Activated CD4-positive, alpha-beta T cell treated with anti-CD3 and anti-CD28 coated beads, Interleukin-2, amount 10 ng/mL, durations not matched to agents 24 days and 14 days (primary cell): ENCODE measurements at regions not wholly inside any gene's neighbourhood (a gene's known extent, or its start where the extent isn't known, plus 50 kb on each side); places are given as distances from the start of the nearest gene placed in this dataset.

Source experiments
- DNase-seq: peaks from one replicate; pipeline ENCODE4 v3.0.0; 2022
- H3K27ac Mint-ChIP-seq: one replicate; pipeline ENCODE4 v1.8.0; 2022; ENCODE audit warnings: mild to moderate bottlenecking, mixed read lengths
- H3K27me3 Mint-ChIP-seq: one replicate; pipeline ENCODE4 v1.8.0; 2022; ENCODE audit warnings: mixed read lengths
- H3K36me3 Mint-ChIP-seq: one replicate; pipeline ENCODE4 v1.8.0; 2022; ENCODE audit warnings: low read depth, mild to moderate bottlenecking, mixed read lengths
- H3K4me1 Mint-ChIP-seq: one replicate; pipeline ENCODE4 v1.8.0; 2021; ENCODE audit warnings: mixed read lengths
- H3K4me3 Mint-ChIP-seq: one replicate; pipeline ENCODE4 v1.8.0; 2022; ENCODE audit warnings: mild to moderate bottlenecking, moderate library complexity, mixed read lengths
- H3K9me3 Mint-ChIP-seq: one replicate; pipeline ENCODE4 v1.8.0; 2021; ENCODE audit warnings: mixed read lengths
- intact Hi-C: fragments of 100-400 bp; cut with micrococcal nuclease; formaldehyde crosslinking; loops from one replicate; pipeline ENCODE4 v1.15.1; 2023

GRCh38 chr4:130632731-130633604 lies 1537.0 kb downstream of the C4orf33 start:
- no peak overlapping the region for H3K27ac Mint-ChIP-seq
- H3K9me3 Mint-ChIP-seq: no peaks in the 10 kb centered on the region
- H3K36me3 Mint-ChIP-seq: no peaks in the 10 kb centered on the region
- no peaks in the 10 kb centered on the region for H3K4me1 Mint-ChIP-seq
- H3K4me3 Mint-ChIP-seq: no peak overlapping the region
- intact Hi-C loops: no loop called here
- H3K27me3 Mint-ChIP-seq: no peaks in the 10 kb centered on the region
- no peak for DNase-seq

- Mint-ChIP-seq H3K4me3 (no peak overlapping the region), H3K27ac (no peak overlapping the region), H3K27me3 (no peaks in the 10 kb centered on the region), H3K36me3 (no peaks in the 10 kb centered on the region), H3K4me1 (no peaks in the 10 kb centered on the region), H3K9me3 (no peaks in the 10 kb centered on the region)
- intact Hi-C loops: no loop called here
- no peak for DNase-seq
Measured at GRCh38 chr4:130636486-130636885, 1540.5 kb downstream of the C4orf33 start.

DNA sequence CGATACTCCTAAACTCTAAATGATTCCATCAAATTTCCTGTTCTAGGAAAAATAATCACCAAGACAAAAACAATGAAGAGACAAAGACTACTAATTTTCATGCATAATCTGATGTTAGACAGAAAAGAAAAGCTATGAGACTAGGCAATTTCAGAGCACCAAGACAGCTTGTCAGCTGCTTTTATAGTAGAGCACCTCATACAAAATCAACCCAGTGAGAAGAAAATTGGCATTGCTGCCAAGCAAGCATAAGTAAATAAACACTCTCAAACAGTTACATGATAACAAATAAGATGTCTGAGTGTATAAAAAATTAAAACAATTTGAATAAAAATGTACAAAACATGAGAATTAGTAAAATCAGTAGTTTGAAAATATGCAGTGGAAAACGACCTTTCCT lies 1544.6 kb downstream of the C4orf33 start:
- no peak for DNase-seq
- Mint-ChIP-seq H3K4me3 (no peak overlapping the region), H3K36me3 (no peaks in the 10 kb centered on the region), H3K27me3 (no peaks in the 10 kb centered on the region), H3K4me1 (no peaks in the 10 kb centered on the region), H3K9me3 (no peaks in the 10 kb centered on the region), H3K27ac (no peak overlapping the region)
- intact Hi-C loops: no loop called here

DNA sequence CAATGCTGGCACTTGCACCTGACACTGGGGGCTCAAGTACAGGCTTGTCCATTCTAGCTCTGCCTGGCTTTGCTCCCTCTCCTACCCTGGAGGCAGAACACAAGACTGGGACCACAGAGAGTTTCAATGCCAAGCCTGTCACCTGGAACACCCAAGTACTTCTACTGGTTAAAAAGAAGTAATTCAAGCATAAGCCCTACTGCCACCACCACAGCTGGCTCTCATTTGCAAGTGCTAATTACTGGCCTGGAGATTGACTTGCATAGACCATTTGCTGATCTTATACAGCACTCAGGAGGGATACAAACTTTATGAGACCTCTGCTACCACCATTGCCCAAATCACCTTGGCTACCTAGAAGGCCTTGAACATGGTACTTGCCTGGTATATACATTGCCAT lies 1550.9 kb downstream of the C4orf33 start:
- no peaks in the 10 kb centered on the region for H3K36me3 Mint-ChIP-seq
- peaks cover 4% of the 10 kb centered on the region for H3K9me3 Mint-ChIP-seq

GRCh38 chr4:130648570-130648969 lies 1552.6 kb downstream of the C4orf33 start:
- Mint-ChIP-seq H3K9me3 (peaks cover 4% of the 10 kb centered on the region), H3K27ac (no peak overlapping the region), H3K4me3 (no peak overlapping the region), H3K4me1 (no peaks in the 10 kb centered on the region), H3K27me3 (no peaks in the 10 kb centered on the region), H3K36me3 (no peaks in the 10 kb centered on the region)
- intact Hi-C loops: no loop called here
- DNase-seq: no peak

More for the DNA sequence above, 1550.9 kb downstream of the C4orf33 start:
- no peak overlapping the region for H3K4me3 Mint-ChIP-seq
- DNase-seq: no peak
- no peaks in the 10 kb centered on the region for H3K4me1 Mint-ChIP-seq
- intact Hi-C loops: no loop called here
- H3K27me3 Mint-ChIP-seq: no peaks in the 10 kb centered on the region
- no peak overlapping the region for H3K27ac Mint-ChIP-seq

- DNase-seq: no peak
- Mint-ChIP-seq H3K4me1 (no peaks in the 10 kb centered on the region), H3K9me3 (peaks cover 4% of the 10 kb centered on the region), H3K27me3 (no peaks in the 10 kb centered on the region), H3K27ac (no peak overlapping the region), H3K36me3 (no peaks in the 10 kb centered on the region), H3K4me3 (no peak overlapping the region)
- intact Hi-C loops: no loop called here
Measured at GRCh38 chr4:130653842-130654241, 1557.9 kb downstream of the C4orf33 start.

GRCh38 chr4:130659320-130659719 lies 1563.4 kb downstream of the C4orf33 start:
- H3K36me3 Mint-ChIP-seq: no peaks in the 10 kb centered on the region
- DNase-seq: no peak
- H3K9me3 Mint-ChIP-seq: peaks cover 3% of the 10 kb centered on the region

DNA sequence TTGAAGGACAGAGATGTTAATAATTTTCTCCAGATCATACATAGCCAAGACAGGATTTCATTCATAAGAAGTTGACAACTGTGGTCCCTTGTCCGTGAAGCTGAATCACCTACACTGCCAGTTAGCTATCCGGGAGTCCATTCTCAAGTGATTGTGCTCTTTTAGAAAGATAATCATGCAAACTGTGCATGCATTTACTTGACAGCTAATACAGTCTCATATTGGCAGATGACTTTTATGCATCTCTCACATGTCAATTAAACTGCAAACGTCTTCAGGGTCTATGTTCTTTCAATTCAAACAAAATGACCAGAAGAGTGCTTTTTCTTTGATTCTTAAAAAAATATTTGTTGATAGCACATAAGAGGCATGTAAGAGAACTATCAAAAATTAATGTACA lies 1572.9 kb downstream of the C4orf33 start:
- no peaks in the 10 kb centered on the region for H3K4me1 Mint-ChIP-seq
- H3K4me3 Mint-ChIP-seq: no peak overlapping the region
- no peak overlapping the region for H3K27ac Mint-ChIP-seq
- H3K27me3 Mint-ChIP-seq: no peaks in the 10 kb centered on the region
- intact Hi-C loops: no loop called here
- no peaks in the 10 kb centered on the region for H3K9me3 Mint-ChIP-seq
- H3K36me3 Mint-ChIP-seq: no peaks in the 10 kb centered on the region
- DNase-seq: no peak

More at GRCh38 chr4:130659320-130659719, 1563.4 kb downstream of the C4orf33 start:
- Mint-ChIP-seq H3K4me1 (no peaks in the 10 kb centered on the region), H3K4me3 (no peak overlapping the region), H3K27ac (no peak overlapping the region), H3K27me3 (no peaks in the 10 kb centered on the region)
- intact Hi-C loops: no loop called here

- Mint-ChIP-seq H3K27me3 (no peaks in the 10 kb centered on the region), H3K4me3 (no peak overlapping the region), H3K4me1 (no peaks in the 10 kb centered on the region), H3K9me3 (no peaks in the 10 kb centered on the region), H3K27ac (no peak overlapping the region), H3K36me3 (no peaks in the 10 kb centered on the region)
- intact Hi-C loops: no loop called here
- DNase-seq: no peak
Measured at GRCh38 chr4:130675266-130675665, 1579.3 kb downstream of the C4orf33 start.

DNA sequence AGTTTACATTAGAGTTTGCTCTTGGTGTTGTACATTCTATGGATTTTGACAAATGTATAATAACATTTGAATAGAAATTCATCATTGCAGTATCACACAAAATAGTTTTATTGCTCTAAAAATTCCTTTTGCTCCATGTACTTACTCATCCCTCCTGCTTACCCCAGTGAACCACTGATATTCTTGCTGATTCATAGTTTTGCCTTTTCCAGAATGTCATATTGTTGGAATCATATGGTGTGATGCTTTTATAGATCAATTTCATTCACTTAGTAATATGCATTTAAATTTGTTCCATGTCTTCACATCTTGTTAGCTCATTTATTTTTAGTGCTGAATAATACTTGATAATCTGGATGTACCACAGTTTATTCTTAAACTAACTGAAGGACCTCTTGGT lies 1593.2 kb downstream of the C4orf33 start:
- Mint-ChIP-seq H3K4me3 (no peak overlapping the region), H3K36me3 (no peaks in the 10 kb centered on the region), H3K4me1 (no peaks in the 10 kb centered on the region), H3K9me3 (no peaks in the 10 kb centered on the region), H3K27me3 (no peaks in the 10 kb centered on the region), H3K27ac (no peak overlapping the region)
- DNase-seq: no peak
- intact Hi-C loops: no loop called here

DNA sequence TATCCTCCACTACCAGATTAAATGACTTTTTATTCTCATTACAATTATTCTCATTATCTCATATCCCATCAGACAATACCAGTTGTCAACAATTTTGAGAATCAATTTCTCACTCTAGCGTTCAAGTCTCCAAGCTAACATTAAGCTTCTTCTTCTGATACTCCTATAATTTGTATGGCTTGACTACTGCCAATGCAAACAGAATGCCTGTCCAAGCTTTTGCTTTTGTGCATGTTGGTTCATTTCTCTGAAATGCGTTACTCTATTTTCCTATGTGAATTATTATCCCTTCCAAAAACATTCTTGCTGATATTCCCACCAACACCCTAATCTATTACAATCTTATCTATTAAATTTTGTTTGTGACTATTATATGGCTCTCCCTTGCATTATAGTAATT lies 1602.3 kb downstream of the C4orf33 start:
- H3K36me3 Mint-ChIP-seq: no peaks in the 10 kb centered on the region
- no peaks in the 10 kb centered on the region for H3K27me3 Mint-ChIP-seq
- no peak overlapping the region for H3K27ac Mint-ChIP-seq
- no peaks in the 10 kb centered on the region for H3K9me3 Mint-ChIP-seq
- no peak for DNase-seq
- intact Hi-C loops: no loop called here
- no peaks in the 10 kb centered on the region for H3K4me1 Mint-ChIP-seq
- no peak overlapping the region for H3K4me3 Mint-ChIP-seq

DNA sequence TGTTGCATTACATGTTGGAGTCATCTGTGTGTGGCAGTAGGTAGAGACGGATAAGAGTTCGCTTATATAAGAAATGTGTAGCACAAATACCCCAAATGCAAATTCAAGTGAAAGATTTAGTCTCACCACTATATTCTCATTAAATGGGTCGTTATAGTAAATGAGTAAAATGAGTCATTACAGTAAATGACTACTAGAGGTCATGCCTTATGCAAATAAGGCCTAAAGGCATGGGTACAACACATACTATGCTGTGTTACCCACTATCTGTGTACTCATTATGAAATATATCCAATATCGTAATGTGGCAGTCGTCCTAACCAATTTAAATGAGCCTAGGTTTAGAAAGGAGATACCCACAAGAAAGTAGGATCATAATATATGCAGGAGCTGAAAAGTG lies 1603.1 kb downstream of the C4orf33 start:
- no peak for DNase-seq
- Mint-ChIP-seq H3K4me1 (no peaks in the 10 kb centered on the region), H3K4me3 (no peak overlapping the region), H3K9me3 (no peaks in the 10 kb centered on the region), H3K27ac (no peak overlapping the region), H3K27me3 (no peaks in the 10 kb centered on the region), H3K36me3 (no peaks in the 10 kb centered on the region)
- intact Hi-C loops: no loop called here

DNA sequence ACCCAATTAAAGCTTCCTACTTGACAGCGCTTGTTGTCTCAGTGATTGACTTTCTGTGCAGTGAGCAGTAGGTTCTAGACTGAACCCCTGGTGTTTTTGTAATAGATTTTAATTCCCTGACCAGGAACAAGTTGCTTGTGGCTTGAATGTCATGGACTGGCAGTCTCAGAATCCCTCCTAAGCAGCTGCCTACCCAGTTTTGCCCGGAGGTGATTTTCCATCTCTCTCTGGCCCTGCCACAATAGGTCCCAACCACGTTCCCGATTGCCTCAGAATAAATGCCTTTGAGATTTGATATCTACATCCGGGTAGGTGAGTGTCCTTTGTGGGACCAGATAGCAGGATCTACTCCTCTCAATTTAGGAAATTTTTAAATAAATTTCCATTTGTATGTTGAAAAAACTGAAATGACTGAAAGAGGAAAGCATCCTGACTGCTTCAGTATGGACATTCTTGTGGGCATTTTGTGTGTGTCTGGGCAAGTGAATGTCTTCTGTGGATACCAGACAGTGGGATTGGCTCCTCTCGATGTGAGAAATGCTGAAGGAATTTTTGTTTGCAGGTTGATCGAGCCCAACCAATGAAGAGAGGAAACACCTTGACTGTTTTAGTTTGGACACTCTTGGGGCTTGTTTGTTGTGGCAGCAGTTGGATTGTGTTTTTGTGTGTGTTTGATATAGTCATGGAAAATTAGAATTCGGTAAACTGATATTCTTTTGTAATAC lies 1607.4 kb downstream of the C4orf33 start:
- H3K27ac Mint-ChIP-seq: no peak overlapping the region
- no peaks in the 10 kb centered on the region for H3K4me1 Mint-ChIP-seq
- no peak overlapping the region for H3K4me3 Mint-ChIP-seq
- no peaks in the 10 kb centered on the region for H3K36me3 Mint-ChIP-seq
- H3K9me3 Mint-ChIP-seq: no peaks in the 10 kb centered on the region
- DNase-seq: no peak
- H3K27me3 Mint-ChIP-seq: no peaks in the 10 kb centered on the region
- intact Hi-C loops: no loop called here

DNA sequence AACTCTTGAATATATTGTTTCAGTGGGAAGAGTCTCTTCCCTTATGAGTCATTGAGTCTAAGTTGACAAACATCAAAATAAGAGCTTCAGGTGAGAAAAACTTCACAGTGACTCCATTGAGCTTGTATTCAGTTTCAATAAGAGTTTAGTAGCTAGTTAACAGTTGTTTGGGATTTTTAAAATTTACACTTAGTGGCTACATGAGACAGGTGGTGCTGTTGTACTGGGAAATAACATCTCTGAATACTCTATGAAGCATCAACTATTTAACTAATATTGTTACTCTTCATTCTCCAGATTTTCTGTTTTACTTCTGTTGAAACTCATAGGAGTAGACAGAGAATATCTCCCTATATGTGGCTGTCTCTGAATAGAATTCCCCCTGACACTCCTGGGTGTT lies 1609.1 kb downstream of the C4orf33 start:
- no peaks in the 10 kb centered on the region for H3K36me3 Mint-ChIP-seq
- no peaks in the 10 kb centered on the region for H3K9me3 Mint-ChIP-seq
- H3K27ac Mint-ChIP-seq: no peak overlapping the region
- no peaks in the 10 kb centered on the region for H3K4me1 Mint-ChIP-seq
- no peaks in the 10 kb centered on the region for H3K27me3 Mint-ChIP-seq
- intact Hi-C loops: no loop called here
- DNase-seq: no peak
- H3K4me3 Mint-ChIP-seq: no peak overlapping the region
